IMR-90 (cell line): ENCODE measurements at regions not wholly inside any gene's neighbourhood (a gene's known extent, or its start where the extent isn't known, plus 50 kb on each side); places are given as distances from the start of the nearest gene placed in this dataset.

Experiments
- CEBPB ChIP-seq: IDR thresholded peaks from 2 replicates; pipeline ENCODE4 v1.6.1; 2012; ENCODE audit warnings: low read depth, low read length, improper control_type of control experiment
- CHD1 ChIP-seq: IDR thresholded peaks from 2 replicates; pipeline ENCODE4 v1.6.1; 2012; ENCODE audit warnings: low read depth, low read length, improper control_type of control experiment
- CTCF ChIP-seq: conservative IDR thresholded peaks from 2 replicates; pipeline ENCODE4 v1.5.1; 2012; ENCODE audit warnings: mild to moderate bottlenecking, low read depth, low read length, improper control_type of control experiment
- ELK1 ChIP-seq: fragments of 150-350 bp; IDR thresholded peaks from 2 replicates; pipeline ENCODE4 v1.6.1; 2016; ENCODE audit warnings: low read depth, mild to moderate bottlenecking, low read length, moderate library complexity, borderline replicate concordance
- MXI1 ChIP-seq: IDR thresholded peaks from 2 replicates; pipeline ENCODE4 v1.6.1; 2012; ENCODE audit warnings: low read depth, mild to moderate bottlenecking, low read length, moderate library complexity, borderline replicate concordance
- POLR2A ChIP-seq: IDR thresholded peaks from 2 replicates; pipeline ENCODE4 v1.6.1; 2012; ENCODE audit warnings: mild to moderate bottlenecking, low read depth, low read length
- RAD21 ChIP-seq: IDR thresholded peaks from 2 replicates; pipeline ENCODE4 v1.6.1; 2012; ENCODE audit warnings: low read length, improper control_type of control experiment
- RCOR1 ChIP-seq: IDR thresholded peaks from 2 replicates; pipeline ENCODE4 v1.6.1; 2012; ENCODE audit warnings: mild to moderate bottlenecking, low read length, improper control_type of control experiment; ENCODE audit not compliant: insufficient replicate concordance
- RFX5 ChIP-seq: IDR thresholded peaks from 2 replicates; pipeline ENCODE4 v1.8.0; 2012; ENCODE audit warnings: low read depth, mild to moderate bottlenecking, low read length, moderate library complexity
- SMC3 ChIP-seq: fragments of 150-350 bp; IDR thresholded peaks from 2 replicates; pipeline ENCODE4 v1.6.1; 2016; ENCODE audit warnings: low read depth, mild to moderate bottlenecking, antibody characterized with exemption, low read length, moderate library complexity
- USF2 ChIP-seq: fragments of 150-350 bp; IDR thresholded peaks from 2 replicates; pipeline ENCODE4 v1.6.1; 2017; ENCODE audit warnings: mild to moderate bottlenecking, antibody characterized with exemption, low read length, low read depth

GRCh38 chr18:78510091-78510490, 469.5 kb upstream of the SALL3 start:
- TF ChIP-seq CTCF = no peak
- TF ChIP-seq RAD21 = no peak
- TF ChIP-seq POLR2A = no peak
- no peak for TF ChIP-seq CHD1
- TF ChIP-seq SMC3 = no peak
- no peak for TF ChIP-seq ELK1
- no peak for TF ChIP-seq MXI1
- TF ChIP-seq CEBPB = no peak
- no peak for TF ChIP-seq USF2
- no peak for TF ChIP-seq RFX5
- no peak for TF ChIP-seq RCOR1
